Activated CD4-positive, CD25-positive, alpha-beta regulatory T cell treated with anti-CD3 and anti-CD28 coated beads, Interleukin-2, amount 50 U/mL, for 24 hours (primary cell): ENCODE measurements at regions not wholly inside any gene's neighbourhood (a gene's known extent, or its start where the extent isn't known, plus 50 kb on each side); places are given as distances from the start of the nearest gene placed in this dataset.

Source experiments
- ATAC-seq, 2 donors: fragments of 150-1000 bp; cut with Tn5 transposase; one replicate each; pipeline ENCODE4 v1.10.0; 2021; ENCODE audit warnings: mild to moderate bottlenecking in 1 of 2, moderate library complexity in 1 of 2

GRCh38 chr4:19987746-19988145 is 264.0 kb upstream of the SLIT2 start:
- ATAC-seq, result no peak

- no peak for ATAC-seq
Measured at GRCh38 chr4:19983072-19983471, 268.6 kb upstream of the SLIT2 start.

GRCh38 chr4:19982556-19982955 is 269.1 kb upstream of the SLIT2 start:
- no peak for ATAC-seq

- ATAC-seq, result no peak
Measured at GRCh38 chr4:19971829-19972228, 279.9 kb upstream of the SLIT2 start.

GRCh38 chr4:19969492-19969891 is 282.2 kb upstream of the SLIT2 start:
- no peak for ATAC-seq

GRCh38 chr4:19961091-19961490 is 290.6 kb upstream of the SLIT2 start:
- ATAC-seq, result no peak

- no peak for ATAC-seq
Measured at GRCh38 chr4:19958848-19959247, 292.9 kb upstream of the SLIT2 start.

GRCh38 chr4:19947349-19947748 is 304.4 kb upstream of the SLIT2 start:
- ATAC-seq, result no peak

GRCh38 chr4:19945979-19946380 is 305.7 kb upstream of the SLIT2 start:
- ATAC-seq, result no peak

- ATAC-seq, result no peak
Measured at GRCh38 chr4:19945501-19945900, 306.2 kb upstream of the SLIT2 start.

- ATAC-seq, result no peak
Measured at GRCh38 chr4:19944806-19945205, 306.9 kb upstream of the SLIT2 start.

- ATAC-seq, result no peak
Measured at GRCh38 chr4:19944251-19944650, 307.5 kb upstream of the SLIT2 start.

GRCh38 chr4:19941434-19941833 is 310.3 kb upstream of the SLIT2 start:
- ATAC-seq, result no peak

- ATAC-seq, result no peak
Measured at GRCh38 chr4:19940861-19941260, 310.8 kb upstream of the SLIT2 start.

- ATAC-seq, result no peak
Measured at GRCh38 chr4:19936476-19936875, 315.2 kb upstream of the SLIT2 start.

GRCh38 chr4:19930742-19931141 is 321.0 kb upstream of the SLIT2 start:
- ATAC-seq, result no peak

- ATAC-seq, result no peak
Measured at GRCh38 chr4:19927381-19927780, 324.3 kb upstream of the SLIT2 start.

- ATAC-seq, result no peak
Measured at GRCh38 chr4:19925516-19925915, 326.2 kb upstream of the SLIT2 start.

GRCh38 chr4:19924761-19925160 is 326.9 kb upstream of the SLIT2 start:
- ATAC-seq, result no peak

- no peak for ATAC-seq
Measured at GRCh38 chr4:19915276-19915675, 336.4 kb upstream of the SLIT2 start.

- no peak for ATAC-seq
Measured at GRCh38 chr4:19913650-19914049, 338.1 kb upstream of the SLIT2 start.

- no peak for ATAC-seq
Measured at GRCh38 chr4:19910861-19911525, 340.7 kb upstream of the SLIT2 start.

GRCh38 chr4:19905024-19905423 is 346.7 kb upstream of the SLIT2 start:
- no peak for ATAC-seq

- no peak for ATAC-seq
Measured at GRCh38 chr4:19888587-19888986, 363.1 kb upstream of the SLIT2 start.

- ATAC-seq, result no peak
Measured at GRCh38 chr4:19883841-19884240, 367.9 kb upstream of the SLIT2 start.
